Putamen (tissue), 1 donor: ENCODE measurements at regions not wholly inside any gene's neighbourhood (a gene's known extent, or its start where the extent isn't known, plus 50 kb on each side); places are given as distances from the start of the nearest gene placed in this dataset.
"Not testable (repeated sequence)": the region's sequence is repeated elsewhere in the genome, so short reads cannot be mapped to it uniquely, and the experiment has no call there.

Experiments
- DNase-seq: peaks from one replicate; pipeline ENCODE4 v3.0.0-alpha.2; 2016; ENCODE audit warnings: low spot score

GRCh38 chr9:10835791-10836463 lies 223.1 kb upstream of the PTPRD start:
- no peak for DNase-seq

GRCh38 chr9:10843151-10843550 lies 230.3 kb upstream of the PTPRD start:
- no peak for DNase-seq

GRCh38 chr9:10855847-10856246 lies 243.0 kb upstream of the PTPRD start:
- DNase-seq: no peak

GRCh38 chr9:10858817-10859216 lies 246.0 kb upstream of the PTPRD start:
- no peak for DNase-seq

- DNase-seq: no peak
Measured at GRCh38 chr9:10863476-10863875, 250.7 kb upstream of the PTPRD start.

- no peak for DNase-seq
Measured at GRCh38 chr9:10867194-10867593, 254.4 kb upstream of the PTPRD start.

- DNase-seq: no peak
Measured at GRCh38 chr9:10869687-10870086, 256.9 kb upstream of the PTPRD start.

DNA sequence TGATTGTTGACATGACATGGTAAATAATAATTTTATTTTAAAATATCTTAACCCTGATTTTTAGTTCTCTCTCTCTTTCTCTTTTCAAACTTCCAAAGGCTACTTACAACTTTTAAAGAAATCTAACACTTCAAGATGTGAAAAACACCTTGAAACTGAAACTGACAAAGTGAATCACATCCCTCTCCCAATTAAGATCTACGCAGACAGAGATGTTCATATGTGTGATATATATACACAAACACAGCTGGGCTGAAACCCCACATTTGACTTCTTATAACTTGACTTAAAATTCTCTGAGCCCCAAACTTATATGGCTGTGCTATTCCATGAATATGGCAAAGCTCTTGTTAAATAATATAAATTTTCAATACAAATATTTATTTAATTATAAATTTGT lies 261.2 kb upstream of the PTPRD start:
- DNase-seq: no peak

- DNase-seq: no peak
Measured at GRCh38 chr9:10875752-10876151, 262.9 kb upstream of the PTPRD start.

DNA sequence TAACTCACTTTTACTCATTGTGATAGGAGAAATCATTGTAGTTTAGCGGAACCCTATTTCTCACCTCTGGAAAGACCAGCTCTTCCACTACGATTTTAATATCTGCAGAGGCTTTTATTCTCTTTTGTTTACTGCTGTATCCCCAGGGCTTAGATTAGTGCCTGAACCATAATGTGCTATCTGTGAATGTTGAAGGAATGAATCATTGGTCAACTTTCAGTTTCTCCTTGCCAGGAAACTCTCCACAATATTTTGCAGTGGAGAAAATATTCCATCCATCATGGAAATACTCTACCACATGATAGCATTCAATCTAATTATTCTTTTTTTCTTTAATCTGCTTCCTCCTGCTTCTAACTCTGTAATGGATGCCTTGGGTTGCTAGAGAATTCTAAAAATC lies 263.5 kb upstream of the PTPRD start:
- DNase-seq: no peak

DNA sequence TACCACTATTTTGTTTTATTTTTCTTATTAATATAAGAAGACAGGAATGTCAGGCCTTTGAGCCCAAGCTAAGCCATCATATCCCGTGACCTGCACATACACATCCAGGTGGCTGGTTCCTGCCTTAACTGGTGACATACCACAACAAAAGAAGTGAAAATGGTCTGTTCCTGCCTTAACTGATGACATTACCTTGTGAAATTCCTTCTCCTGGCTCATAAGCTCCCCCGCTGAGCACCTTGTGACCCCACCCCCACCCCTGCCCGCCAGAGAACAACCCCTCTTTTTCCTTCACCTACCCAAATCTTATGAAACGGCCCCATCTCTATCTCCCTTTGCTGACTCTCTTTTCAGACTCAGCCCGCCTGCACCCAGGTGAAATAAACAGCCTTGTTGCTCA lies 277.5 kb upstream of the PTPRD start:
- not testable (repeated sequence) for DNase-seq

DNA sequence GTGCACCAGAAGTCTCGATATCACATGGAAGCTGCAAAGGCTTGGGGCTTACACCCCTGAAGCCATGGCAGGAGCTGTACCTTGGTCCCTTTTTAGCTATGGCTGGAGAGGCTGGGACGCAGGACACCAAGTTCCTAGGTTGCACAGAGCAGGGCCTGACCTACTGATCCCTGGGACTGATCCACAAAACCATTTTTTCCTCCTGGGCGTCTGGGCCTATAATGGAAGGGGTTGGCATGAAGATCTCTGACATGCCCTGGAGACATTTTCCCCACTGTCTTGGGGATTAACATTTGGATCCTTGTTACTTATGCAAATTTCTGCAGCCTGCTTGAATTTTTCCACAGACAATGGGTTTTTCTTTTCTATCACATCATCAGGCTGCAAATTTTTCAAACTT lies 286.7 kb upstream of the PTPRD start:
- DNase-seq: no peak

GRCh38 chr9:10903969-10904368 lies 291.2 kb upstream of the PTPRD start:
- DNase-seq: no peak

DNA sequence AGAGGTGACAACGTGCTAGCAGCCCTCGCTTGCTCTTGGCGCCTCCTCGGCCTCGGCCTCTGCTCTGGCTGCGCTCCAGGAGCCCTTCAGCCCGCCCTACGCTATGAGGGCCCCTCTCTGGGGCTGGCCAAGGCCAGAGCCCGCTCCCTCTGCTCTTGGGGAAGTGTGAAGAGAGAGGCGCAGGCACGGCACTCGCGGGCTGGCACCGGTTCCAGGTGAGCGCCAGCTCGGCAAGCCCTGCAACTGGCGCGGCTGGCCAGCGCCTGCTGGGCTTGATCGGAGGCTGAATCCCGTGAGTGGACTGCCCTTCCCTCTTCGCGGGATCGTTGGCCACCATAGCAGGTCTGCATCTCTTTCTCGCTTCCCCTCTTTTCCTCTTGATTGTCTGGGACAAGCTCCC lies 298.0 kb upstream of the PTPRD start:
- DNase-seq: no peak

- no peak for DNase-seq
Measured at GRCh38 chr9:10911373-10911772, 298.6 kb upstream of the PTPRD start.

DNA sequence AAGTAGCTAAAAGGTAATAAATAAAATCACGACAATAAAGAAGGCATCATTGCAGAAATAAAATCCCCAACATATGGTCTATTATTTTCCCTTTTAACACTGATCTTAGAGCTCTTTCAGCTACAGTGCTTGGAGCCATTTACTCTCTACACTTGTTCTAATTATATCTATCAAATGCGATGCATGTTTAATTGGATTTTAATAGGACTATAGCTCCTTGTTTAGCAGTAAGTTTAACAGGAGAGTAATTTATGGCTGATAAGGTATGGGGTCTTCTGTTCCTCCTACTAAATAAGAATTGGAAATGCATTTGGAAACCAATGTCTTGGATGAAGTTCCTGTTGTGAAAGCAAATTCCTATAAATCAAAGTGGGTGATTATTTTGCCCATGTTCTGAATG lies 304.2 kb upstream of the PTPRD start:
- DNase-seq: no peak

- DNase-seq: no peak
Measured at GRCh38 chr9:10921671-10922070, 308.9 kb upstream of the PTPRD start.

DNA sequence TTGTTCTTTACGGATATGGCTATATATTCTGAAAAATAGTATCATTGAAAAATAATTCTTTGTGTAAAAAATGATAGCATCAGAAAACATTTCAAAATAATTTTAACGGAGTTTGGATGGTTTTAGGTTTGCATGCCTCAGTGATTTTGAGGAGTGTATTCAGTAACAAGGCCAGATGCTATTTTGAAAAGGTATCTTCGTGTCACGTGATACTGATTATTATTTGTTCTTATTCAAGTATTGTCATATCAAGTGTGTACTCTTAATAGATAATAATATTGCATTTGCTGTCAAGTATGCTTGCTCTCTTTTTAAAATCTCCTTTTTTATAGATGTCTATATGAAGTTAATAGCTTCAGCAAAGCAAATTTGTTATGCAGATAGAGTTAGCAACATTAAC lies 313.1 kb upstream of the PTPRD start:
- no peak for DNase-seq

- DNase-seq: no peak
Measured at GRCh38 chr9:10928372-10928771, 315.6 kb upstream of the PTPRD start.

DNA sequence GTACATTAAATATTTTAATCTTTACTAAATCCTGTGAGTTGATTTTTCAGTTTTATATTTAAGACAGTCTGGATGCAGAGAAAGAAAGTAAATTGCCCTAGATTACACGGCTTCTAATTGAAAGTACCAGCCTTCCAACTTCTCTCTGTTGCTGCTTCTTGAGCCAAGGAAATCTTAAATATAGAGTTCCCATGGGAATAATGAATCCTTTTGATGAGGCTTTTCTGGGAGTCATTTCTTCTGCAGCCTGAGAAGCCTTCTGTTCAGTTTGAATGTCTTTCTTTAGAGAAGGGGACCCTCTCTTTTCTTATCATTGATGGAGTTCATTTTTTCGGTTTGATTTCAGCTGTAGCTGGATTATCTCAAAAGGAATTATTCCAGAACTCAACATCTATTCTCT lies 317.3 kb upstream of the PTPRD start:
- DNase-seq: no peak

DNA sequence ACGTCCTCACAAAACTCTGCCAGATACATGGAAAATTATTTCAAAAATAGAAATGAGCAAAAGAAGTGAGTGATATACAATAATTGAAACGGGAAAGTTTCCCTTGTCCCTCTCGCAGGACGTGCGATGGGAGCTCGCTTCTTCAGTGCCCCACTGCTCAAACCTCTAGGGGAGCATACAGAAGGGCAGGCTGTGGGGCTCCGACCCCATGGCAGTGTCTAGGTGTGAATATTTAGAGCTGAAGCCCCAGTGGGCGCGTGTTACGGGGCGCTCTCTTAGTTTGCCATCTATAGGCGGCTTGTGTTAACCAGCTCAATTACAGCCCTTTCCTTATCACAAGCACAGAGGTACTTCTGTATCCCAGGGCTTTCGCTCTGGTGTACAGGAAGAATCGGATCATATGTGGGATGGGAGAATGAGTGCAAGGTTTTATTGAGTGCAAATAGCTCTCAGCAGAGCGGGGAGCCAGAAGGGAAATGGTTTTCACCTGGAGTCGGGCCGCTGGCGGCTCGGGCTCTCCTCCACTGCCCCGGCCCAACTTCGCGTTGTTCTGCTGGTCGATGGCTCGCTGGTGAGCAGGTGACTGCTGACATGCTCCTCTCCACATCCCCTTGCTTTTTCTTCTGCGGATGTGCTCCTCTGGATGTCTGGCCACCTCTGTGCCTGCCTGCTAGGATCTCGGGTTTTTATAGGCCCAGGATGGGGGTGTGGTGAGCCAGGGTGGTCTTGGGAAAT lies 334.0 kb upstream of the PTPRD start:
- DNase-seq: no peak

GRCh38 chr9:10957878-10958277 lies 345.1 kb upstream of the PTPRD start:
- no peak for DNase-seq

GRCh38 chr9:10961883-10962282 lies 349.1 kb upstream of the PTPRD start:
- no peak for DNase-seq

DNA sequence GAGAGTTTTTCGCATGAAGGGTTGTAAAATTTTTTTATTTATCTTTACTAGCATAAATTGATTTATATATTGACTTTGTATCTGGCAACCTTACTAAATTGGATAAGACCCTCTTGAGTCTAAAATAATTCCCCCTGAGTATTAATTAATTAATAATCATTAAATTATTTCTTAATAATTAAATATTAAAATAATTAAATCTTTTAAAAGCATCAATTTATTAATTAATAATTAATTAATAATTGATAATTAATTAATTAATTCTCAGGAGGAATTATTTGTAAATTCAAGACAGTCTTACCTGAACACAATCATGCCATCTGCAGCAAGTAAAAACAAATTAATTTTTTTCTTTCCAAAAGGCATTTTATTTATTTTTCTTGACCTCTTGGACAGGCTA lies 370.4 kb upstream of the PTPRD start:
- DNase-seq: no peak
